Stimulated activated CD4-positive, alpha-beta T cell treated with anti-CD3 and anti-CD28 coated beads, Interleukin-15, amount 100 ng/mL, for 48 hours (primary cell): ENCODE measurements at regions not wholly inside any gene's neighbourhood (a gene's known extent, or its start where the extent isn't known, plus 50 kb on each side); places are given as distances from the start of the nearest gene placed in this dataset.
"Not testable (repeated sequence)": the region's sequence is repeated elsewhere in the genome, so short reads cannot be mapped to it uniquely, and the experiment has no call there.

Experiments
- DNase-seq, 2 donors: peaks; one replicate each; pipeline ENCODE4 v3.0.0-alpha.2; 2020; ENCODE audit warnings: low read depth in 2 of 2

DNA sequence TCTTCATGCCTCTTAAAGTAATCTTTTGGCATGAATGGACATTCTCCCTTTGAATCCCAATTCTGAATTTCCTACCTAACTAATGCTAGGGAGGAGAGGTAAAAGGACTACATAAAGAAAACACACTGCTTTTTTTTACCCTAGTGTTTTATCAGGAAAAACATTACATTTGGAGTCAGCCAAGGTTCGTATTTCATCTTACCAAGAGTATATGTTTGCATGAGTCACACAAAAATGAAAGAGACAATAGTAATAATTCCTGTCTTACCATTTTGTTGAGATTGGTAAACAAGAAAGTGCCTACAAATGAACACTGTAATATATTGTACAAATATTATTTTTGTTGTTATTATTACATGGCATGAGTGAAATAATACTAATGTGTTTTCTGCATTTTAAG lies 112.9 kb upstream of the WARS2 start:
- no peak for DNase-seq

DNA sequence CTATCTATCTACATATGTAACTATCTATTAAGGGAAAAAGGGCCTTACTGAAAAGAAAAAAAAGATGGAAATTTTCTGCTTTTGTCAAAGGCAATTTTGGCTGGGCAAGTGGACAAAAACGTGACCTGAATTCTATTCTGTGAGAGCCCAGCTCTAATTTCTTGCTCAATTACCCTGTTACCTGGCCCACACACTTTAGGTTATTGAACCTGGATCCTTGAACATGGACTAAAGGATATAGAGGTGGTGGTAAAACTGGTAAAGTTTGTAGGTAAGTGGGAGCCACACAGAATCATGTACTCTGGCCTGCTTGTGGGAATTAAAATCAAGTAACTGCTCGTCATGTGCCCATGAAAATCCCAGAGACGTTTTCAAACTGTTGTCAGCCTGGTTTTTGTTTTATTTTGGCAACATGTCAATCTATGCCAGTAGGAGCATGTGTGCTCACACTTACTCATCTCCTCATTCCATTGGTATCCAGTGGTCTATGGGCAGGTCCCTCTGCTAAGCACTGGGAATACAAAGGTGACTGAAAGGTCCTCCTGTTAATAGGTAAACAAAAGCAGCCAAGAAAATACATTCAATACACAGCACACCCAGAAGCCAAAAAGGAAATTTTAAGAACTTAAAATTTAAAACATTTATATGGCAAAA lies 113.7 kb upstream of the WARS2 start:
- no peak for DNase-seq

DNA sequence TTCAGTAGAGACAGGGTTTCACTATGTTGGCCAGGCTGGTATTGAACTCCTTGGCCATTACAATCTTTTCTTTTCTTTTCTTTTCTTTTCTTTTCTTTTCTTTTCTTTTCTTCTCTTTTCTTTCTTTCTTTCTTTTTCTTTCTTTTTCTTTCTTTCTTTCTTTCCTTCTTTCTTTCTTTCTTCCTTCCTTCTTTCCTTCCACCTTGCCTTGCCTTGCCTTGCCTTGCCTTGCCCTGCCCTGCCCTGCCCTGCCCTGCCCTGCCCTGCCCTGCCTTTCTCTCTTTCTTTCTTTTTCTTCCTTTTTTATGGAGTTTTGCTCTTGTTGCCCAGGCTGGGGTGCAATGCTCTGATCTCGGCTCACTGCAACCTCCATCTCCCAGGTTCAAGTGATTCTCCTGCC lies 112.5 kb upstream of the HAO2 start:
- not testable (repeated sequence) for DNase-seq

DNA sequence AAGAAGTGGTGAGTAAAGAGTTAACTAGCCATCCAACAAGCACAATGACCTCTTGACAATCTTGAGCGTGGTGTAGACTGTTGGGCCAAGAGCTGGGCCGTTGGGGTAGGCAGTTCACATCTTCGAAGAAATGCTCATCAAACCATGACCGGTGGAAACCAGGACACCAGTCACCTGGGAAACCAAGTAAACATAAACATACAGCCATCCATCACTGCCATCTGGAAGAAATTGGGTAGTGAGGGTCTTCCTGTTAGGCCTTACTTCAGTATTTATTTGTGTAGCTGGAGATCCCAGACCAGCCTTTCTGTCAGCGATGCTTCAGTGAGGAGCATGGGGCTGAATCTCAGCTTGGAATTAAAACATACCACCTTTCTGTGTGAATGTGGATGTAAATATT lies 108.1 kb upstream of the HAO2 start:
- DNase-seq, result no peak

DNA sequence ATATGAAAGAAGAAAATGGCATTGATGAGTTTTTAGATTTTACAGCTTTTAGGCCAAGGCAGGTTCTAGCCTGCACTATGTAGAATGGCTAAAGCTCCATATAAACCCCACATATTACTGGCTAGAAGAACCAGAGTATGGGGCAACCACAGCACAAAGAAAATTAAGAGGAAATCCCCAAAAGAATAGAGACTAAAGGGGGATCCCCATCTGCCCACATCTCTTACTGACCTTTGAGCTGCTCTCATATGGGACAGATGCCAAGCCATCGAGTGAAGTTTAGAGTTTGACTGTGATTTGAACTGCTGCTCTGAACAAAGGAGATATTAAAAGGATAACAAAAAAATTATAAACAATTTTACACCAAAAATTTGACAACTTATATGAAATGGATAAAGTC lies 102.2 kb upstream of the HAO2 start:
- no peak for DNase-seq

DNA sequence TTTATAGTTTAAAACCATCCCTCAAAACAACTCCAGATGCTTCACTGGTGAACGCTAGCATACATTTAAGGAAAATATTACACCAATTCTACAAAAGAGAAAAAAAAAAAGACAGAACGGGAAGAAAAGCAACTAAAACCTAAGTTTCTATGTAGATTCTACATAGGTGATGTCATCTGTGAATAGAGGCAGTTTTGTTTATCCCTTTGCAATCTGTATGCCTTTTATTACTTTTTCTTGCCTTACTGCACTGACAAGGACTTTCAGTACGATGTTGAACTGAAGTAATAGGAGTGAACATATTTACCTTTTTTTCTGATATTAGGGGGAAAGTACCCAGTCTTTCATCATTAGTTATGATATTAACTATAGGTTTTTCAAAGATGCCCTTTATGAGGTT lies 101.7 kb upstream of the HAO2 start:
- no peak for DNase-seq

DNA sequence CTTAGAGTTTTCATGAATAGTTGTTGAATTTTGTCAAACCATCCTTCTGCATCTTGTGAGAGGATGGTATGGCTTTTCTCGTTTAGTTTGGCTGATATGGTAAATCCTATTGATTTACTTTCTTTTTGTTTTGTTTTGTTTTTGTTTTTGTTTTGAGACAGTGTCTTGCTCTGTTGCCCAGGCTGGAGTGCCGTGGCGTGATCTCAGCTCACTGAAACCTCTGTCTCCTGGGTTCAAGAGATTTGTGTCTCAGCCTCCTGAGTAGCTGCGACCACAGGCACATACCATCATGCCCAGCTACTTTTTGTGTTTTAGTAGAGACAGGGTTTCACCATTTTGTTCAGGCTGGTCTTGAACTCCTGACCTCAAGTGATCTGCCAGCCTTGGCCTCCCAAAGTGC lies 101.3 kb upstream of the HAO2 start:
- not testable (repeated sequence) for DNase-seq

DNA sequence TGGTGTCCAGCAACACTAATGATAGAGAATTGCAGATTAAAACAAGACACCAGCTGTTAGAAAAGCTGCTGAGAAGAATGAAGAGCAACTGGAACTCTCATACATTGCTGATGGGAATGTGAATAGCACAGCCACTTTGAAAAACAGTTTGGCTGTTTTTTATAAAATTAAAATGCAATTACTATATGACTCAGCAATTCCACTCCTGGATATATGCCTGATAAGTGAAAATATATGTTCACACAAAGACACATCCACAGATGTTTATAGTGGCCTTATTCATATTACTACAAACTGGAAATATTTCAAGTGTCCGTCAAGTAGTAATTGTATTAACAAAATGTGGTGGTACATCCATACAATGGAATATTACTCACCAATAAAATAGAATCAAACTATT lies 99.7 kb upstream of the HAO2 start:
- no peak for DNase-seq

DNA sequence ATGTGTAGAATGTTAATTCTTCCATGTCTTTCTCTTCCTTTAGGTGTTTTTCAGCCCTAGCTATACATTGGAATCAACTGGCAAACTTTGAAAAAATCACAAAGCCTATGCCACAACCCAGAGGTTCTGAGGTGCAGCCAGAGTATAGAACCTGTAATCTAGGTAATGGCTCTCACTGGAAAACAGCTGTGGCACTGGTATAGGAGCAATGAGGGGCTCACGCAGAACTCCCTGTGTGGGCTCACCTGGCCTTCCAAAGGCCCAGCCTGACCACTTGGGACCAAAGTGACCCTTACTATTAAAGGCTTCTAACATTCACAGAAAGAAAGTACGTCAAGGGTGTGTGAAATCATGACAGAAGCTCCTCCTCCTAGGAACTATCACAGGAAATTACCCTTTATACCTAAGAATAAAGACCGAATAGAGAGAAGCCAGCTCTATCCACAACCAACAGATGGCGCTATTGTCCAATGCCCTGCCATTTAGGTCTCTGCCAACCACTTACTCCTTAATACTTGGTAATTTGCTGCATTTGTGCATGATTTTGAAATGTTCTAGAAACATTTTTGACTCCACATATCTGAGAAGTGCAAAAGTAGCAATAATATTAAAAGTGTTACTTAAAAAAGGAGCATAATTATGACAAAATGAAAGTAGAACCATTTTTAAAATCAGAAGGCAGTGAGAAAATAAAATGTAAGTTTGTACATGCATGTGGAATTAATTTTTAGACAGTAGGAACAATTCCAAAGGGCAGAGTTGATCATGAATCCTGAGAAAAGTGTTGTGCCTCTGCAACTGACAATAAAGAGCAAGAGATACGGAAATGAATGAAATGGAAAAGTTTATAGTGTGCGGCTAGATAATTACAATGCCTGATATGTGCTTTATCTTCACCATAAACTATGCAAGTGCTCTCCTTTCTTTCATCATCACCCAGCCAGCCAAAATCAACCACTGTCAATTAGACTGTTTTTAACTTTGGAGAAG lies 93.1 kb upstream of the HAO2 start:
- DNase-seq, result peak; percentile 7 to 8

DNA sequence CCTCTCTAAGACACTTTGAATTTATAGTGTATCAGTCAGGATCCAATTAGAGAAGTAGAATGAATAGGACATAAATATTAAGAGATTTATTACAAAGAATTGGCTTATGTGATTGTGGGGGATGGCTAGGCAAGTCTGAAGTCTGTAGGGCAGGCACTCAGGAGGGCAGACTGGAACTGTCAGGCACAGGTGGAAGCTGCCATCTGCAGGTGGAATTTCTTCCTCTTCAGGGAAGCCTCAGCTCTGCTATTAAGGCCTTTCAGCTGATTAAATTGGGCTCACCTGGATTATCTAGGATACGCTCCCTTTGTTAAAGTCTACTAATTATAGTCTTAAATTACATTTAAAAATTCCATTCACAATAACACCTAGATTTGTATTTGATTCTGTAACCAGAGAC lies 92.0 kb upstream of the HAO2 start:
- DNase-seq, result no peak

DNA sequence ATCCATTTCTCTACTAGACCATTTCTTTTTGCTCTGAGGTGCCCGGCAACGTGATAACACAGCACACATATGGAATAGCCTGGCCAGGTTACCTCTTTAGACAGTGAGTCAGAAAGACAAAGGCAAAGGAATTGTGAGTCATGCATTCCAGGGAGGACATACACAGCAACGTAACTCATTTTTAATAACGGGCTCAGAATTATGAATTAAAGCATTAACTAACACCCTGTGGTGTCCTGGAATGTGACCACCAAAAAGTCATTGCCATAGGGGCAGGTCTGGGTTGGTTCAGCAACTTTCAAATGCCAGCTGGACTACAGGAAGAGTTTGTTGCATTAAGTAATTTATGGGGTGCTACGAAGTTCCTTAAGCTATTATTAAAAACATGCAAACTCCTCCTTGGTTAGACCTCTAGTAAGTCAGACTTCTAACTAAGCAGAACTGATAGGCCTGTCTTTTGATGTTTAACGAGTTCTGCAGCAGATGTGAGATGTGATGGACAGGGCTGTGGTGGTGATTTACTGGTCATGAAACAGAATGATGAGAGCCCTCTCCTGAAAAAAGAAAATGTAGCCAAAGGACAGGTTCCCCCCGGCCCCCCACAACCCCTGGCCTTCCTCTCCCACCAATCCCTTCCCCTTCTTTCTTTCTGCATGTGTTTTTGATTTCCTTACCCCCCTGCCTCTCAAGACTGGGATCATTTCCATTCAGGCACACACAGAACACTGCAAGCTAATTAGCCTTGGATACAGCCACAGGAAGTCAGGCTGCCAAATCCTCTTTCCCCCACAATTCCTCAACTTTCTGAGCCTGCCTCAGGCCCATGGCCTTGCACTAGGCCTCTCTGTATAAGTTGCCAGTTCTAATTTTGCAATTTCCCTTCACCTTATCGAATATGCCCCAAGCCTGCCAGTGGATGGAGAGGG lies 88.9 kb upstream of the HAO2 start:
- no peak for DNase-seq

DNA sequence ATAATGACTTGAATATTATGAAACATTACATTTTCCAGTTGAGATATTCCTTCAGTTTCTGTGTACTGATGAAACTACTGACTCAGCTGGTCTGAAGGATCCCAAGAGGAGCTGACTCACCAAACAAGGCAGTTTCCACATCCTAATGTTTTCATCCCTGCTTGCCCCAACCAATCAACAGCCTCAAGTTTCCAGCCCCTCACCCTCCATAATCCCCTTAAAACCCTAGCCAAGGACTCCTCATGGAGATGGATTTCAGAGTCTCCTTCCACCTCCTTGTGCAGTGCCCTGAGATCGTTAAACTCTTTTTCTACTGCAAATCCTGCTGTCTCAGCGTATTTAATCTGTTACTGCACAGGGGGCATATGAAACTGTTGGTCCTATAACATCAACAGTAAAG lies 83.1 kb upstream of the HAO2 start:
- no peak for DNase-seq

DNA sequence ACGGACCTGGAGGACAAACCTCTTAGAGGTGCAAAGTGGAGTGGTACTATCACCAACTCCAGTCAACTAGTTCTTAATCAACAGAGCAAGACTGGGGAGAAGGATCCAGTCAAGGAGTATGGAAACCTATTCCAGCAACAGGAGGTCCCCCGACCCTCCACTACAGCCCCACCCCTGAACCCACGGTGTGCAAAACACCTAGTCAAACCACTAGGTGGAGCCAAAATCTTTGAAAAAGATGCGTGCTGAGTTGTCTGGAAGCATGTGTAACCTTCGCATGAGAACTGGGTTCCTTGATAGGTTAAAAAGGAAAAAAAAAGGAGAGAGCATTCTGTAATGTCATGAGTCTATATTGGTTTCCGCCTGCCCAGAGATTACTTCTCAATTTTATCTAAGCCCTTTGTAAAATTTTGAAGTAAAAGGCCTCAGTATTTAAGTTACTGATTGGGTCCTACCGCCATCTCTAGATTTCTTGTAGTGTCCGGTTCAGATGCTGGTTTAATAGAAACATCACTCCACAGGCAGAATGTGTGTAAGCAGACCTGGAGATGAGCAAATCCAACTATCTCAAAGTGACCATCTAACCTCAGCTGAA lies 81.9 kb upstream of the HAO2 start:
- DNase-seq, result peak; percentile 4 to 23

DNA sequence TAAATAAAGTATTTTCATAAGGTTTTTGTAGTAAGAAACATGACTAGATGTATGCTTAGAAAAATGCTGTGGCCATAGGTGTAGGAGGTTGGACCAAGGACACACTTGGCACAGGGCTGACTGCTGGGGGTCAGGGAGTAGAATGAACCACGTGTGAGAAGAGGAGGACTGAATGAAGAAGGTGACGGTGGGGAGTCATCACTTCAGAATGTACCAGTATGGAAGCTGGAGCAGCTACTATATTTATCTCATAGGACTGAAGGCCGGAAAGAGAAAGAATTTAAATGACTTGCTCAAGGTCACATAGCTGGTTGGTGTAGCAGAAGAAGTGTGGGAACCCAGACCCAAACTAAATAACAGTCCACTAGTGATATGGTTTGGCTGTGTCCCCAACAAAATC lies 79.8 kb upstream of the HAO2 start:
- DNase-seq, result no peak

DNA sequence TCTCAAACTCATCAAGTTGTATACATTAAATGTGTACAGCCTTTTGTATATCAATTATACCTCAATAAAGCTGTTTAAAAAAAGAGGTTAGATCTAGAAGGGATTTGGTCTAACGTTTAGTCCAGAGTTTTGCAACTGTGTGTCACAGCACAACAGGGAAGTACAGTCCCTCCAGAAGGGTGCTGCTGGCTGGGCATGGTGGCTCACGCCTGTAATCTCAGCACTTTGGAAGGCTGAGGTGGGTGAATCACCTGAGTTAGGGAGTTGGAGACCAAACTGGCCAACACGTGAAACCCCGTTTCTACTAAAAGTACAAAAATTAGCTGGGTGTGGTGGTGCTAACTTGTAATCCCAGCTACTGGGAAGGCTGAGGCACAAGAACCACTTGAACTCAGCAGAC lies 78.3 kb upstream of the HAO2 start:
- DNase-seq, result no peak

DNA sequence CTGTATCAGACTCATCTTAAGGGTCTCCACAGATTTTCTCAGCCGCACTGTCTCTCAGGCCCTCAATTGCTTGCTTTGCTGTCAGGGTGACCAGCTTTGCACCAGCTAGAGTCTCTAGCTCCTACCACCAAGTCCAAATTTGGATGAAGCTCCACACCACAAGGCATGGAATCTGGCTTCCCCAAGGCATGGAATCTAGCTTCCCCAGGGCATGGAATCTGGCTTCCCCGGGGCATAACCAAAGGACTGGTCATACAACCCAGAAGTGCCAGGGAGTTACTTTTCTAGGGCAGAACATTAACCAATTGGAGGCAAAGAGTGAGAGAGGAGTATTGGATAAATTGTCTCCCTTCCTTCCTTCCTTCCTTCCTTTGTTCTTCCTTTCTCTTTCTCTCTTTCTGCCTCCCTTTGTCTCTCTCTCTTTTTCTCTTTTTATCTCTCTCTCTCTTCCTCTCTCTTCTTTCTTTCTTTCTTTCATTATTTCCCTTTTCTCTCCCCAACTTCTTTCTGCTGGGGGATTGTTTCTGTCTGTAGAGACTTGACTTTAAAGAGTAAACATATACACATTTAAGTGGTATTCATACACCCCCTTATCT lies 76.9 kb upstream of the HAO2 start:
- DNase-seq, result no peak

DNA sequence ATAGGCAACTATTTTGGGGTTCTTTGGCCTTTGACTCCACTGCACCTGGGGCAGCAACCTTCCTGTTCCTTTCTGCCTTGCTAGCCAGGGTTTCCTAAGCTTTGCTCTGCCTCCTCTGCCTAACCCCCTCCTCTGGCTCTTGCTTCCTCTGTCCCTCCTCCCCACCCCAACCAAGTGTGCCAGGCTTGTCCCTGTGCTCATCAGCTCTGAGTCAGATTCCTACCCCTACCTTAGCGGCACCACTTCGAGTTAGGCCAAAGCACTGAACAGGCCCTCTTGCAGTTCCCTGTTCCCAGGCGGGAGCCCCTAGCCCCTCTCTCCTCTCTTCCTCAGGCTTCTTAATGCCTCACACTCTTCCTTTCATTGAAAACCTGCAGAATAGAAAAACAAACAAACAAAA lies 74.8 kb upstream of the HAO2 start:
- DNase-seq, result no peak

DNA sequence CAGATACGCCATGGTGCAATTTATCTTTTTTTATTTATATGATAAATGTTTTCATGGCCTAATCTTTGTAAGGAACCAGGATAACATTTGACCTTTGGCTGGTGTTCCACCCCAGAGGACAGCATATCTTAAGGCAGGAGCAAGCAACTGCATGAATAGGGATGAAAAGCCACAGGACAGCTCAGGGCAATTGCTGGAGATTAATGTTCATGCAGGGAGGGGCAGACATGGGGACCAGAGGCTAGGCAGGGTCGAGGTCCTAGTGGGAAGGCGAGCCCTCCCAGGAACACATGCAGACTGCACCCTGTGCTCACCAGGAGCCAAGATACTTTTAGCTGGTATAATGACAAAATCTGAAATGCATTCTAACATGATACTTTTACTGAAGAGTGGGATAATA lies 74.4 kb upstream of the HAO2 start:
- no peak for DNase-seq

DNA sequence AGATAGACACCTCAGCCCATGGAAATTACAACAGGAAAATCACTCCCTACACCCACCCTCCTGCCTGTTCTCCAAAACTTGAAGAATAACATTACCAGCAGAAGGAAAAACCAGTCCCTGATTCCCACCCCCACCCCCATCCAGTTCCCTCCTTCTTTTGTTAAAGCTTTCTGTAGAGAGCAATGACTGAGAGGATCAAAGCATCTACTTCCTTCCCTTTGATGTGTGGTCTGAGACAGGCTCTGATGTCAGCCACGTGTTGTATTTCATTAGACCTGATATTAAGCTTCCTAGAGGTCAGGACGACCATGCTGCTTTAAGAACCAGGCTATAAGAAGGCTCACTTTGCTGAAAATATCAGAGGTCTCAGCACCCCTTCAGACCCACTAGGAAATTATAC lies 73.9 kb upstream of the HAO2 start:
- DNase-seq, result no peak

DNA sequence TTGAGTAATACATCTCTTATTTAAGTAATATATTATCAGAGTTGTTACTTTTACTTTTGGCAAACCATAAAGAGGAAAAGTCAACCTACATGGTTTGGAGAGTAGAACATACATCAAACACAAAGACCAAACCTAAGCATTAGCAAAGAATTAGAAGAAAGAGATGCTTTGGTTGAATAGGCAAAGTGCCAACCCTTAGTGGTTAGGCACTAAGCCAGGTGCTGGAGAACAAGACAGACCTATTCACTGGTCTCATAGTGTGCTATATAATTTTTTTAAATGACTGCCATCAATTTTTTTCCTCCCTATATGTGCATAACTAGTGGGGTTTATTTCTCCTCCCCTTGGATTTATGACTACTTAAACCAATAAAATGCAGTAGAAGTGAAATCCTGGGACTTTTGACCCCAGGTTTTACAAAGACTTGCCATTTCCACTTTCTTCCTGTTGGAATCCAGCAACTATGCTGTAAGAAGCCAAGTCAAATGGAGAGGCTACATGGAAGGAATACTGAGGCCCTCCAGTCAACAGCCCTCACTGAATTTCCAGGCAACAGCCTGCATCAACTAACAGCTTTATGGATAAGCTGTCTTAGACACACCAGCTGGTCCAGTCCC lies 69.8 kb upstream of the HAO2 start:
- DNase-seq, result no peak

DNA sequence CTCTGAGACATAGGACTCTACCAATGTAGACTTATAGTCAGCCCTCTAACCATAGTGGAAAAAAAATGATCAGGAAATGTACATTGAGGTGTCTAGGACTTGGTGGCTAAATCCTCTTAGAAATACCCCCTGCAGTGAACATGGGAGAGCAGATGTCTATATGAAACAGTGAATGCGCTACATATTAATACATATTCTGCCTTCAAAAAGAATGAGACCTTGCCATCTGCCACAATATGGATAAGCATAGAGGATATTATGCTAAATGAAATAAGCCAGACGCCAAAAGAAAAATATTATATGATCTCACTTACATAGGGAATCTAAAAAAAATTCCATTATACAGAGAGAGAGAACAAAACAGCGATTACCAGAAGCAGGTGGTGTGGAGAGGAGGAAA lies 66.6 kb upstream of the HAO2 start:
- DNase-seq, result no peak
